ENCODE measurements at regions not wholly inside any gene's neighbourhood (a gene's known extent, or its start where the extent isn't known, plus 50 kb on each side); places are given as distances from the start of the nearest gene placed in this dataset.

DNA sequence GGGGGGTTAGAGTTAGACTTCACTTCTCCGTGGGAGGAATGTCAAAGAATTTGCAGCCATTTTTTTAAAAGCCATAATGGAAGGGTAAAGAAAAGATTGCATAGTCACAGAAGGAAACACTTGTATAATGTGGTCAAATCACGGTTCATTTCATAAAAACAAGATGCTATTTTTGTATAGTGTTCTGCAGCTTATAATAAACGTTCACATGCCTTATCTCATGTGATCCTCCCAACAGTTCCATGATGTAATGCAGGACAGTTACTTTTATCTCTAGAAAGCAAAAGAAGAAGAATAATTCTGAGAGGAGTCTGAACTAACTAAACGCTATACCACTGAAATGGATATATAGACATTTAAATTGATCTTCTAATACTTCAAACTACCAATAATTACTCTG is 71.3 kb upstream of the CAMK2D start:
- TF ChIP-seq, protein P1, sequence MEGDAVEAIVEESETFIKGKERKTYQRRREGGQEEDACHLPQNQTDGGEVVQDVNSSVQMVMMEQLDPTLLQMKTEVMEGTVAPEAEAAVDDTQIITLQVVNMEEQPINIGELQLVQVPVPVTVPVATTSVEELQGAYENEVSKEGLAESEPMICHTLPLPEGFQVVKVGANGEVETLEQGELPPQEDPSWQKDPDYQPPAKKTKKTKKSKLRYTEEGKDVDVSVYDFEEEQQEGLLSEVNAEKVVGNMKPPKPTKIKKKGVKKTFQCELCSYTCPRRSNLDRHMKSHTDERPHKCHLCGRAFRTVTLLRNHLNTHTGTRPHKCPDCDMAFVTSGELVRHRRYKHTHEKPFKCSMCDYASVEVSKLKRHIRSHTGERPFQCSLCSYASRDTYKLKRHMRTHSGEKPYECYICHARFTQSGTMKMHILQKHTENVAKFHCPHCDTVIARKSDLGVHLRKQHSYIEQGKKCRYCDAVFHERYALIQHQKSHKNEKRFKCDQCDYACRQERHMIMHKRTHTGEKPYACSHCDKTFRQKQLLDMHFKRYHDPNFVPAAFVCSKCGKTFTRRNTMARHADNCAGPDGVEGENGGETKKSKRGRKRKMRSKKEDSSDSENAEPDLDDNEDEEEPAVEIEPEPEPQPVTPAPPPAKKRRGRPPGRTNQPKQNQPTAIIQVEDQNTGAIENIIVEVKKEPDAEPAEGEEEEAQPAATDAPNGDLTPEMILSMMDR (IDR thresholded peaks at IDR 0.05), result no peak
- no peak for TF ChIP-seq POLR2A (IDR thresholded peaks at IDR 0.05)

Measured in uterus (tissue), 2 donors.